Activated T-helper 1 cell treated with anti-CD3 and anti-CD28 coated beads, Interleukin-2, amount 50 U/mL, for 16 hours (primary cell): ENCODE measurements at regions not wholly inside any gene's neighbourhood (a gene's known extent, or its start where the extent isn't known, plus 50 kb on each side); places are given as distances from the start of the nearest gene placed in this dataset.

Source experiments
- DNase-seq, 2 donors: peaks; one replicate each; pipeline ENCODE4 v3.0.0-alpha.2; 2020; ENCODE audit warnings: low read depth in 1 of 2, low spot score in 1 of 2

DNA sequence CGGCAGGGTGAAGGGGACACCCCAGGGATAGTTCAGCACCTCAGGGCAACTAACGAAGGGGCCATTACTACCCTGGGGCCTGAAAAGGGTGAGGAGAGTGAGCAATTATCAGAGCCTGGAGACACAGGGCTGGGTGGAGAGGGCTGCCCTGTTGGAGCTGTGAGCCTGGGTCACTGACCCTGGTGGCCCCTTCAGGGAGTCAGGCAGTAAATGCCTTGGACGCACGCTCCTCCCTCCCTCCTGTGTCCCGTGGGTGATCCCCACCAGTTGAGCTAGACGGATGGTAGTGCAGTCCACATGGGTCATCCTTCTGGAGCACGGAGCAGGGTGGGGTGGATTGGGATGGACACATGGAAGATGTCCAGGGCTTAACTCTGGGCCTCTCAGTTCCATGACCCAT lies 305.3 kb downstream of the PTPRU start:
- DNase-seq, result no peak

DNA sequence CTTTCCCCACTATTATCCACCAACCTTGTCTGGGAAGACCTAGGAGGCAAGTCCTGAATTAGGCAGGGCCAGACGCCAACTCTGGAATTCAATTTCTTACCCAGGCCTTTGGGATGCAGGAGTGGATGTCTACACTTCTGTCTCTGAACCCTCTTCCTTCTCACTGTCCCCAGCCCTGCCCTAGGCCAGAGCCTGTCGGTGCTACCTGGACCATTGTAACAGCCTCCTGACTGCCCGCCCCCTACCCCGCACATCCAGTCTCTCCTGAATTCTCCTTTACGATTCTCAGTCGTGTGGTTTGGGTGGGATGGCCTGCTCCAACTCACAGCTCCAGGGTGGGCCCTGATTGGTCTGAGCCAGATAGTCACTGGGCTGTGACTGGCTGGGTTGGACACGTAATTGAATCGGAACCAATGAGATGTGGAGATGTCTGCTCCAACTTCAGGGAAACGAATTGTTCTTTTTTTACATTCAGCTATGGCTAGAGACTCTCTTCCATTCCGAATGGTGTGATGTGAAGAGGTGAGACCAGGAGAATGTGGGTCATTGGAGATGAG lies 304.6 kb downstream of the PTPRU start:
- no peak for DNase-seq

DNA sequence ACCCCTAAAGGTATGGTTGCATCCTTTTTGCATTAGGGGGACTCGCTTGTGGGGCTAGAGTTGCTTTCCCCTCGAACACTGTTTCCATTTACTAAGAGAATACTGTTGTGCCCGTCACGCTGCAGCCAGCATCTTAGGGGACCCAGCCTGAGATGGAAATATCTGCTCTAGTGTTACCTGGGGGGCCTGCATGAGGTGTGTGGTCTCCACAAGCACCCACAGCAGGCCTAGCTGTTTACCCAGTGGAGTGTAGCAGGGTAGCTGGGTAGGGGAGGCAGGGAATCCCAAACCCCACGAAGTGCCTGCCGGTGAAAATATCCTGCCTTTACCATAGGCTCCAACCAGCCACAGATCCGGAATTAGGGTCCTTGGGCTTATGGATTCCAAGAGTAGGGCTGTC lies 303.6 kb downstream of the PTPRU start:
- no peak for DNase-seq

DNA sequence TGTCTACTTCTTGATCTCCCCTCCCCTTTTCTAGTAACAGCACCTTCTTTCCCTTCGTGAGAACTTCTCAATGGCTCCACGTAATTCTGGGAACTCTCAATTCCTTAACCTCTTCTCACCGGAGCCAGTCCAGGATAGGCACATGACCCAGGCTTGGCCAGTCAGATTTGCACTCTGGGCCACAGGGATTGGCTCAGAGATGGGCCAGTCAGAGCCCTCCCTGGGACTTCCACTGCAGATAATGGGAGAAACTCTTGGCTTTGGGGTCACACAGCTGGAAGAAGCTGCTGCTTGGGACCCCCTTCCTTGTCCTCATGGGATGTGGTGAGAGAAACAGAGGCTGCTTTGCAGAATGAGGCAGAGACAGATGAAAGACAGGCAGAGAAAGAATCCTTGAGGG lies 302.3 kb downstream of the PTPRU start:
- no peak for DNase-seq

DNA sequence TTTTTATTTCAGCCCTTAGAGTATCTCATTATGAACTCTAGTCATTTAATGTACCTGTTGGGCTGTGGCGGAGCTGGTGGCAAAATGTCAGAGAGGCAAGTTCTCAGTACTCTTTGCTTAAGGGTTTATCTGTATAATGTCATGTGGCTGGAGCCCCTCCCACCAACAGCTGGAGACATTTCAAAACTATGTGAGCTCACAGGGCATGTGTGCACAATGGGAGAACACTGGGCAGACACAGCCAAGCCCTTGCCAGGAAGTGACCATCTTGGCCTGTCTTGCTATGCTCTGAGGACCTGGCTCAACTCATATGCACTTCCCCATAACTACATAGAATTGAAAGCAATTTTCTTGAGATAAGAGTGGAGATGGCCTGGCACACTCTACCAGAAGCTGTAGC lies 296.4 kb downstream of the PTPRU start:
- no peak for DNase-seq

DNA sequence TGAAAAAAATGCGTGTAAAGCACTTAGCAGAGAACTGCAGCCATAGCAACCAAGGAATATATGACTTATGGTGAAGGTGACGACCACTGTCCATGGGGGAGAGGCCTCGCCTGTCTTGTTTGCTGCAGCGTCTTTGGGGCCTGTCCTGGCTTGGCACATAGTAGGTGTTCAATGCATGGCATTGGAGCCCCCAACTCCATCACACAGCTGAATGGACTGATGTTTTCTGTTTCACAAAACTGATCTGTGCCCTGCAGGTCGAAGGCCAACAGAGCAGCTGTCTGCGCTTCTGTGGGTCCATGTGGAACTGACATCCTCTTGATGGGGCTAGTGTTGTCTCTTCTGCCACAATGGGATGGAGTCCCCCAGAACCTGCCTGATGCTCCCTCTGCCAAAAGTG lies 296.0 kb downstream of the PTPRU start:
- no peak for DNase-seq

DNA sequence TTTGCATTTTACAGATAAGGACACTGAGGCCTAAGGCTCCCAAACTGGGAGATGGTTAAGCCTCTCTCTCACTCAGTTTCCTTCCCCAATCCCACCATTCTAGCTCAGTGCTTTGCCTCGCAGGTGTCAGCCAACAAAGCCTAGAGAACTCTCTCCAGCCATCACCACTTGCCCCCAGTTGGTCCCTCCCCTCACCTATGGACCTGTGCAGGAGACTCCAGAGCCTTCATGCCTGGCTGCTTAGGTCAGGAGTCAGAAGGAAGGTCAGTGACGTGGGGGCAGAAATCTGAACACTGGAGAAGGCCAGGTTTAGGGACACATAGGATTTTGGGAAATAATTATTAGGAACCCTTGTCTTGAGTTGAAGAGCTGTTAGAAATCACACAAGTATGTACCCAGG lies 295.3 kb downstream of the PTPRU start:
- DNase-seq, result no peak

DNA sequence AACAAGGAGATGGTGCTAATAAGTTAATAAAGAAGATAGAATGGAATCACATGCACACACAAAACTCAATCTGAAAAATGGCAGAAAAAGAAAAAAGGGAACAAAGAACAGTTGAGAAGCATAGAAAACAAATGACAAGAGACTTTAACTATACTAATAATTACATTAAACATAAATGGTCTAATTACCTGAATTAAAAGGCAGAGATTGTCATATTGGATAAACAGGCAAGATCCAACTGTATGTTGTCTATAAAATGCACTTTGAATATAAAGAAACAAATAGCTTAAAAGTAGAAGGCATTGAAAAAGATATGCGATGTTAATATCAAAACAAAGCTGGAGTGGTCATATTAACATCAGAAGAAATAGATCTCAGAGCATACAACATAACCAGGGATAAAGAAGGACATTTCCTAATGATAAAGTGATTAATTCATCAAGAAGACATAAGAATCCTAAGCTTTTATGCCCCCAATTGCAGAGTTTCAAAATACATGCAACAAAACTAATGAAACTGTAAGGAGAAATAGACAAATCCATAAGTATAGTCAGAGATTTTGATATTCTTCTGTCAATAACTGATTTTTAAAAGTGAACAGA lies 293.5 kb downstream of the PTPRU start:
- DNase-seq, result no peak

DNA sequence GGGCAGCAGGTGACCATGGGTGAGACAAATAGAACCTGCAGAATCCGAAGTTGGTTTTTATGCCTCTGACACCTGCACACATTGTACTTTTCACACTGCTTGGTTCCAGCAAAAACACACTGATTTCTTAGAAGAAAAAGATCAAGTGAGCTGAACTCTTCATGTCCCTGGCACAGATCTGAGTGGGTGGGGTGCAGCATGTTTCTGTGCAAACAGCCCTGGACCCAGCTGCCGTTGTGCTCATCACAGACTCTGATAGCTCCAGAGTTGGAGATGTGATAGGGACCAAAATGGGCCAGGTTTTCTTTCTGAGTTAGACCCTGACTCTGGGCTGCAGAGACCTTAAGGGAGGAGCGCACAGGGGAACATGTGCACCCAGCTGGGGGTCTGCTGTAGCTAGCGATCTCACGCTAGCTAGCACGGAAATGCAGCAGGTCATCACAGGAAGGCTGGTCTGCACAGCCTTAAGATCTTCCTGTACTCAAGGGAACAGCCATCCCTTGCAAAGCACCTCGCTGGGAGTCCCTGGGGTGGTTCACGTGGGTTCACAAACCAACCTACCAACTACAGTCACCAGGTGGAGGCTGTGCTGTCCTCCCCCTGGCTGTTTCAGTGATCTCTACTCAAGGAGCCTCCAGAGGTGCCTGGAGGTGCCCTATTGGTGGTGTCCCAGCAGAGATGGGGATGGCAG lies 291.1 kb downstream of the PTPRU start:
- no peak for DNase-seq

DNA sequence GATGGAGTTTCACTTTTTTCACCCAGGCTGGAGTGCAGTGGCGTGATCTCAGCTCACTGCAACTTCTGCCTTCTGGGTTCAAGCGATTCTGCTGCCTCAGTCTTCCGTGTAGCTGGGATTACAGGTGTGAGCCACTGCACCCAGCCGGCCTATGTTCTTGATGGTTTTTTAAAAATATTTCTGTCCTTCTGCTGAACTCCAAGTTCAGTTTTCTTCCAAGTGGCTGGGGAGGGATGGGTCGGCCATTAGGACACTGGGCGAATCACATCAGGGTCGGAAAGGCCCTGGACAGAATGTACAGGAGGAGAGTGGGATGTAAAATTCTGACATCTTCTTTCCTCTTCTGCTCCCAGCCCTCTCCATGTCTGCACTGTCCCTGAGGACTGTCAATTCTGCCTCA lies 289.6 kb downstream of the PTPRU start:
- no peak for DNase-seq

DNA sequence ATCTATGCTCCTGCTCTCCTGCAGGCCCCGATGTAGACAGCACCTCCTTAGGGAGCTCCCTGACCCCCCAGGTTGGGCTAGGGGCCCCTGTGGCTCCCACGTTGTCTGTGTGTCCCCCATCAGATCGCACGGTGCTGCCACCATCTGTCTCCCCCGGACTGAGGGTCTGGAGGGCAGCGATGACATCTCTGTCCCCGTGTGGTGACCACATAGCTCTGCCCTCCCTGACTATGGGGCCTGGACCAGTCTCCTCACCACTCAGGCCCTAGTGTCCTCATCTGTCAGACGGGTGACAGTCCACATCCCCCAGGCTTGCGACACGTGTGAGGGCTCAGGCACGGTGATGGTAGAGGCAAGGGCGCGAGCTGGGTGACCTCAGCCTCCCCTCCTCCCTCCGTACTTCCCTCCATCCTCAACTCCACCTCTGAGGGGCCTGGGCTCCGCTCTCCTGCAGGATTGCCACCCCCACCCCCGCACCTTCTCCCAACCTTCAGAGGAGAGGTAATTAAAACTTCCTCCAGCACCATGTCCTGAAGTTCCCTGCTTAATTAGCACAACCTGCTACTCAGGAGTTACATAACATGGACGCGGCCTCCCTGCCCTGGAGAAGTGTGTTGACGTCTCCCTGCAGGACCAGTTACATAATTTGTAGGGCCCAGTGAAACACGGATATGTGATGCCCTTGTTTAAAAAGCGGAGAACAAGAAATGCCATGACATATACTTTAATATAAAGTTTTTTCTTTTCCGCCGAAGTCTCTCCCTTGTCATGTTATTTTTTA lies 288.2 kb downstream of the PTPRU start:
- DNase-seq, result no peak

DNA sequence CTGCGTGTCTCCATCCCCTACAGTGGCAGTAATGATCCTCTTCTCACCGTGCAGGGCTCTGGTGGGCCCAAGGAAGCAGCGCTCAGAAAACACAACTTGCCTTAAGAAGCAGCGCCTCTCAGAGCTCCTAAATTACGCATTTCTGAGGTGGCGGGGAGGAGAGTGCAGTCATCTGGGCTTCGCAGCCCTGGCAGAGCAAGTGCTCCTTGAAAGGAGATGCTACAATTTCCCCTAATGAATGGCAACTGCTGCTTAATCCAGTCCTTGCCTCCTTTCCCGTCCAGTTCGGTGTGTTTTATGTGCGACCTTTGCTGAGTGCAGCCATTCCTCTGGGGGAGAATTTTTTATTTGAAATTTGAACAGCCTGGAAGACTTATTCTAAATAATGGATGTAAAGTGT lies 287.3 kb downstream of the PTPRU start:
- no peak for DNase-seq

DNA sequence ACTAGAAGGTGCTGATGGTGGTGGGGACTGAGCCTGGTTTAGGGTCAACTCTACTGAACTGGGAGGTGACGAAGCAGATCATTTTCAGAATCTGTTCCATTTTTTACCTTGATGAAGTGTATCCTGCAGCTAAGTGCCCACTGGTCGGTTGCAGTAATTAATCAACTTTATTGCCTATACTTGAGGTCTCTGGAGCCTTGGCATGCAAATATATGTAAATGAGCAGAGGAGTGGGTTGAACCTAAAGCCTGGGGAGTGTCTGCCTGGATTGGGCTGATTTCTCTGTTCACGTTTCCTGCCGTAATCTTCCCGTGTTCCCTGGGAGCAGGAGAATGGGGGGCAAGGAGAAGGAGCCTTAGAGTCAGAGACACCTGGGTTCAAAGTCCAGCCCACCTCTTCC lies 286.8 kb downstream of the PTPRU start:
- DNase-seq, result no peak

DNA sequence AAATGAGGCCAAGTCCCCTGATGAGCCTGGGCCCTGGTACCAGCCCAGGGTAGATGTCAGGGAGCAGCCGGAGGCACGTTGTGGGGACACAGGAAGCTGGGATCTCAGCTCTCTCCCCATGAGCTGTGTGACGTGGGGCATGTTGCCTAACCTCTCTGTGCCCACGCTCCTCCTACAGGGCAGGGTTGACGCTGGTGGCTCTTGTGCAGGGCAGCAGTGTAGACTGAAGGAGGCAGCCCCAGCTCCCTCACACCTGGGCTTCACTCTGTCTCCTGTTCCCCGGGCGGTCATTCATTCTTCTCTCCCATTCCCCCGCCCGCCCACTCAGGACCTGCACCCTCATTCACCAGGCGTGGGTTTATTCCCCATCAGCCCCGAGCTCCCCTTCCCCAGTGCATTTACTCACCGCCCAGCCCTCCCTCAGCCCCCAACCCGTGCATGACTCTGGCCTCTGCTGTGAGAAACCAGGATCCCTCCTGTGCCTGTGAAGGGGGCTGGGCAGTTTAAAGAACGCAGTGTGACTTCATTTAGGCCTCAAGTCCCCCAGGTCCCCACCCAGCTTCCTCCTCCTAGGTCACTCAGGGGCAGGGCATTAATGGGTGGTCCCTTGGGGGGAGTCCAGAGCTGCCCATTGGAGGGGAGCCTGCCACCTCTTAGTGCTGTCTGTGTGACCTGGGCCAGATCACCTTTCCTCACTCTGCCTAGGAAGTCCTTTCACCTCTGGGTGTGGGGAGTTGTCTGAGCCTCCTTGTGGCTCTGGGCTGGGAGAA lies 285.7 kb downstream of the PTPRU start:
- no peak for DNase-seq

DNA sequence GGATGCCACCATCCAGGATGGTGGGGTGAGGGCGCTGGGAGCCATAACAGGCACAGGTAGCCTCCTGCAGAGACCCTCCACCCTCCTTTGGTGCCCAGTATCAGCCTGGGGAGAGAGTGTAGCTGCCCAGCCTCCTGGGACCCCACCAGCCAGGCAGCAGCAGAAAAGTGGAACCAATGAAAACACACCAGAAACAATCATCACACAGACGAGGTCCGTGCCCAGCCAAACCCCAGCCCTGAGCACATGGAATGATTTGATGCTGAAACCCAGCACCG lies 285.1 kb downstream of the PTPRU start:
- no peak for DNase-seq

DNA sequence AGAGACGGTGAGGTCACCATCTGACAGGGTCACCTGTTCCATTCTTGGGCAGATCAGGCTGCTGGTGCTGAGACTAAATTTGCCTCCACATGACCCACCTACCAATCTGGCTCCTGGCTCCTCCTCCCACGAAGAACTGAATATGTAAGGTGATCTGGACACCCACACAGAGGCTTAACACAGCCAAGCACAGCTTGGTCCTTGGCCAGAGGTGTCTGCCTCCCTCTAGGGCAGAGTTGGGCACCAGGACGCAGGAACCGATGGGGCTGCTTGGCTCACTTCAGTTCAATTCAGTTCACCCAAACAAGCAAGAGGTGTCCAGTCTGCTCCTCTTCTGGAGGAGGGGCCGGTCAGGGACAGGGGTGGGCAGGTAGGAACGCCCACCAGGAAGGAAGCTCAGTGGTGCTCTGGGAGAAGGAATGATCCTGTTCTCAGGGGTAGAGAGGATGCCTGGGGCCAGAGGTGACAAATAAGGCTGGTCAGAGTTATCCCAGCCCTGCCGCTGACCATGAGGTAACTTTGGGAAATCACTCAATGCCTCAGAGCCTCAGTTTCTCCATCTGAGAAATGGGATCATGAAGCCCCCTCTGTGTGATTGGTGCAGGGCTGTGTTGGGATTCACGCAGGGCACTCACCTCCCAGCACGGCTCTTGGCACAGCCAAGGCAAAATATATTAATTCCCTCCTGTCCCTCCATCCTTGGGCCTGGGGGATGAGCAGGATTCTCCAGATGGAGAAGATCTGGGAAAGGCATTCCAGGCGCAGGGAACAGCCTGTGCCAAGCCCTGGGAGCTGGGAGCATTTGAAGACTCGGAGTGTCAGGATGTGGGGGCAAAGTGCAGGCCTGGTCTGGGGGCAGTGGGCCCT lies 284.5 kb downstream of the PTPRU start:
- DNase-seq, result no peak

DNA sequence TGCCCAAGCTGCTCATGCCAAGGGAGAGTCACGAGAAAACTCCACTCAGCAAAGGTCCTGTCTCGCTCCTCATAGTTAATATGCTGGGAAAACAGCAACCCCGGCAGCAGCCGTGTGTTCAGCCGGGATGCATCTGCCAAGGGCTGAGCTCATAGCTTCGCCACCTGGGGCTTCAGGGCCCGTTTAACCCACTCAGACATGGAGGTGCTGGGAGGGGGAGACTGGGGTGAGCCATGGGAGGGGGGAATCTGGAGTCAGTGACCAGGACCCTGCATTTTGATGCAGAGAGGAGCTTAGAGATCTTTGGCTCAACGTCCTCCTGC lies 283.4 kb downstream of the PTPRU start:
- no peak for DNase-seq

DNA sequence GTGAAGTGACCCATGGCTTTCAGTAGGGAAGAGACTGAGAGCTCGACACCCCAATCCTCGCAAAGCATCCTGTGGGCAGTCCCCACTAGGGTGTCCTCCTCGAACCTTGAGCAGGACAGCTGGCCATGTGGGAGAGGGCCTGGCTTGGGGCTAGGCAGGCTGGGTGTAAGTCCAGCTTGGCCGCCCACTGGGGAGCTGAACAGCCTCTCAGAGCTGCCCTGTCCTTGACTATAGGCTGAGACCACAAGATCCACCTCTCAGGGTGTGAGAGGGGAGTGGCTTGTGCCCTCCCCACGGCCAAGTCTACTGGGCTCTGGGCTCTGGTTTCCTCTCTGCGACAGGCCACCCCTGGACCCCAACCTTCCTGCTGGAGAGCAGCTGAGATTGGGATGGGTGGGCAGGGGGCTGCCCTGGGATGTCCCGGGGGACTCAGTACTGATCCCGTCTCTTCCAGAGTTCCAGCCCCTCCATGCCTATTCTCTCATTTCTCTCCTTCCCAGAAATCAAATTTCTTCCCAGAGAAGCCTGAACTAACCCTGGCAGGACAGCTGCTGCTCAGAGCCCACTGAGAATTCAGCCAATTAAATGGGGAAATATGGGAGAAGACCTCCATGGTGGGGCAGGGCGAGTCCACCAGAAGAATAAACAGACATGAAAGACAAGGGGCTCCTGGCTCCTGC lies 282.9 kb downstream of the PTPRU start:
- DNase-seq, result no peak

DNA sequence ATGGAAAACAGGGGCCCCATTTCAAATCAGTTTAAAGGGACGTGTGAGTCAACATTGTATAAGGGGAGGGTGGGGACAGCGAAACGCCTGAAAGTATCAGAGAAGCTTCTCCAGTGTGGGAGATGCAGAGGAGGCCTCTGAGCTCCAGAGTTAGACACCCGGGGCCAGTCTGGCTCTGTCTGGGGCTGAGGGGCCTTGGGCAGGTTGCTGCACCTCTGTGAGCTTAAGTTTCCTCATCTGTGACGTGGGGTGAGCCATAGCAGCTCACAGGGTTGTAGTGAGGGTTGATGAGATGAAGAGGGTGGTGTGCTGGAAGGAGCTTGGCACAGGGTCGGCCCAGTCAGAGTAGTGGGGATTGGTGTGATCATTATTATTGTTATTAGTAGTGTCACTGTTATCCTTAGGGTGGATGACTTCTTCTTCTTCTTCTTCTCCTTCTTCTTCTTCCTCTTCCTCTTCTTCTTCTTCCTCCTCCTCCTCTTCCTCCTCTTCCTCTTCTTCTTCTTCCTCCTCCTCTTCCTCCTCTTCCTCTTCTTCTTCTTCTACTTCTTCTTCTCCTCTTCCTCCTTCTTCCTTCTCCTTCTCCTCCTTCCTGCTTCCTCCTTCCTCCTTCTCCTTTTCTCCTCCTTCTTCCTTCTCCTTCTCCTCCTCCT lies 282.0 kb downstream of the PTPRU start:
- no peak for DNase-seq
